ENCODE measurements at regions not wholly inside any gene's neighbourhood (a gene's known extent, or its start where the extent isn't known, plus 50 kb on each side); places are given as distances from the start of the nearest gene placed in this dataset.

DNA sequence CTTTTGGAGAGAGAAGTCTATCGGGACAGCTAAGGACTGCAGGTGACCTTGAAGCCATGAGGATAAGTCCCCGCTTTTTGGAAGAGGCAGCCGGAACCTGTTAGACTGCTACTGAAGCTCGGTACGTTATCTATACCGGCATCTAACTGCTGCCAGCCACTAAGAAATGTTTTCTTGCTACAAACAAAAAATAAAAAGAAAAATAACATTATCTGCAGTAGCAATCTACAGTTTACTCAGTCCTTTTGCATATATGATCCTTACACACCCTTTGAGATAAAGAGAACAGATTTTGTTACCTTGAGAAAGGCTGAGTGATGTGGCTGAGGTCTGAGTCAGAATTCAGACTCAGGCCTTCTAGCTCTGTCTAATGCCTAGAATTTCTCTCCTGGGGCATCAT is 314.6 kb downstream of the CDH26 start:
- in situ Hi-C loops (cut with MboI; ENCODE audit: low sequenced_read_pairs) (no loop called here), intact Hi-C loops (cut with micrococcal nuclease) (no loop called here), dilution Hi-C loops (cut with HindIII; ENCODE audit: low sequenced_read_pairs, unreplicated experiment) (no loop called here)
- Histone ChIP-seq H3K4ac (ENCODE audit: low read depth, low read length) (no peak overlapping the region), H3K4me1 (ENCODE audit: control insufficient read depth, insufficient read depth, low read length) (no peaks in the 10 kb centered on the region), H3K9me1 (ENCODE audit: insufficient read depth, low read length) (no peaks in the 10 kb centered on the region), H2BK15ac (ENCODE audit: low read depth, low read length) (no peak overlapping the region), H3K23ac (ENCODE audit: low read depth, low read length) (no peak overlapping the region), H3K79me1 (ENCODE audit: low read depth in 1 of 2, low read length in 2 of 2) (no peaks in the 10 kb centered on the region), H2BK5ac (ENCODE audit: low read depth, low read length, poor library complexity, severe bottlenecking) (no peak overlapping the region), H2AK9ac (replicated peaks; ENCODE audit: low read depth, low read length, poor library complexity) (no peak overlapping the region), H2BK20ac (ENCODE audit: low read depth, low read length) (no peak overlapping the region), H2BK120ac (ENCODE audit: low read depth, low read length) (no peak overlapping the region), H3K27ac (ENCODE audit: insufficient read depth, low read length) (no peak overlapping the region), H3K36me3 (ENCODE audit: control insufficient read depth, insufficient read depth, low read length) (no peaks in the 10 kb centered on the region), H3K27me3 (ENCODE audit: control insufficient read depth, insufficient read depth, low read length) (no peaks in the 10 kb centered on the region), H3K9me3 (ENCODE audit: control insufficient read depth, insufficient read depth, low read length) (no peaks in the 10 kb centered on the region; the same call in 1 of the 2 replicates), H4K20me1 (ENCODE audit: insufficient read depth, low read length) (no peaks in the 10 kb centered on the region), H3K4me2 (ENCODE audit: low read depth, low read length) (no peak overlapping the region), H4K5ac (ENCODE audit: low read depth, low read length) (no peak overlapping the region), H2AFZ (replicated peaks; ENCODE audit: low read length, poor library complexity) (no peak overlapping the region), H2AK5ac (ENCODE audit: low read depth, low read length) (no peak overlapping the region), H3K4me3 (ENCODE audit: insufficient read depth, low read depth, low read length) (no peak overlapping the region), H3K18ac (ENCODE audit: low read depth, low read length) (no peak overlapping the region), H4K8ac (ENCODE audit: low read depth in 2 of 2, low read length in 2 of 2) (no peak overlapping the region), H3K56ac (ENCODE audit: extremely low read depth, insufficient read depth, low read length) (no peak overlapping the region), H3K14ac (replicated peaks; ENCODE audit: low read depth, low read length) (no peak overlapping the region), H3K9ac (ENCODE audit: low read depth, low read length) (no peak overlapping the region), H4K91ac (ENCODE audit: insufficient read depth, low read depth, low read length) (no peak overlapping the region)
- DNase-seq (no peak), ATAC-seq (ENCODE audit: low read depth) (no peak)
- no TSS peak for BruUV-seq (replicated peaks)
- no CpG with 5 or more reads among the region's 6 CpGs for WGBS, 2 experiments (ENCODE audit: extremely low coverage in 2 of 2, insufficient read length in 1 of 2)
- ChIA-PET CTCF (no interaction called here), POLR2A (ENCODE audit: unreplicated experiment) (no interaction called here)
- no peak for TF ChIP-seq RCOR1 (IDR thresholded peaks at IDR 0.05; ENCODE audit: insufficient replicate concordance, low read length)
- TF ChIP-seq, protein P1, sequence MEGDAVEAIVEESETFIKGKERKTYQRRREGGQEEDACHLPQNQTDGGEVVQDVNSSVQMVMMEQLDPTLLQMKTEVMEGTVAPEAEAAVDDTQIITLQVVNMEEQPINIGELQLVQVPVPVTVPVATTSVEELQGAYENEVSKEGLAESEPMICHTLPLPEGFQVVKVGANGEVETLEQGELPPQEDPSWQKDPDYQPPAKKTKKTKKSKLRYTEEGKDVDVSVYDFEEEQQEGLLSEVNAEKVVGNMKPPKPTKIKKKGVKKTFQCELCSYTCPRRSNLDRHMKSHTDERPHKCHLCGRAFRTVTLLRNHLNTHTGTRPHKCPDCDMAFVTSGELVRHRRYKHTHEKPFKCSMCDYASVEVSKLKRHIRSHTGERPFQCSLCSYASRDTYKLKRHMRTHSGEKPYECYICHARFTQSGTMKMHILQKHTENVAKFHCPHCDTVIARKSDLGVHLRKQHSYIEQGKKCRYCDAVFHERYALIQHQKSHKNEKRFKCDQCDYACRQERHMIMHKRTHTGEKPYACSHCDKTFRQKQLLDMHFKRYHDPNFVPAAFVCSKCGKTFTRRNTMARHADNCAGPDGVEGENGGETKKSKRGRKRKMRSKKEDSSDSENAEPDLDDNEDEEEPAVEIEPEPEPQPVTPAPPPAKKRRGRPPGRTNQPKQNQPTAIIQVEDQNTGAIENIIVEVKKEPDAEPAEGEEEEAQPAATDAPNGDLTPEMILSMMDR (conservative IDR thresholded peaks at IDR 0.05; ENCODE audit: low read depth, low read length) = no peak
- no peak for TF ChIP-seq MXI1 (IDR thresholded peaks at IDR 0.05; ENCODE audit: borderline replicate concordance, low read depth, low read length)
- no peak for TF ChIP-seq POLR2A (IDR thresholded peaks at IDR 0.05; ENCODE audit: low read depth, low read length)
- no peak for TF ChIP-seq NFE2L2 (IDR thresholded peaks at IDR 0.05; ENCODE audit: low read depth, low read length)
- TF ChIP-seq FOS (IDR thresholded peaks at IDR 0.05; ENCODE audit: low read depth, low read length) = no peak
- TF ChIP-seq SMC3 (IDR thresholded peaks at IDR 0.05; ENCODE audit: low read depth, low read length) = no peak
- no peak for TF ChIP-seq RAD21 (IDR thresholded peaks at IDR 0.05; ENCODE audit: low read length)
- no peak for TF ChIP-seq CEBPB (IDR thresholded peaks at IDR 0.05; ENCODE audit: low read depth, low read length)
